ENCODE measurements at regions not wholly inside any gene's neighbourhood (a gene's known extent, or its start where the extent isn't known, plus 50 kb on each side); places are given as distances from the start of the nearest gene placed in this dataset.
A peak's percentile ranks its signal among the peaks of the same experiment; 100 is the strongest.

DNA sequence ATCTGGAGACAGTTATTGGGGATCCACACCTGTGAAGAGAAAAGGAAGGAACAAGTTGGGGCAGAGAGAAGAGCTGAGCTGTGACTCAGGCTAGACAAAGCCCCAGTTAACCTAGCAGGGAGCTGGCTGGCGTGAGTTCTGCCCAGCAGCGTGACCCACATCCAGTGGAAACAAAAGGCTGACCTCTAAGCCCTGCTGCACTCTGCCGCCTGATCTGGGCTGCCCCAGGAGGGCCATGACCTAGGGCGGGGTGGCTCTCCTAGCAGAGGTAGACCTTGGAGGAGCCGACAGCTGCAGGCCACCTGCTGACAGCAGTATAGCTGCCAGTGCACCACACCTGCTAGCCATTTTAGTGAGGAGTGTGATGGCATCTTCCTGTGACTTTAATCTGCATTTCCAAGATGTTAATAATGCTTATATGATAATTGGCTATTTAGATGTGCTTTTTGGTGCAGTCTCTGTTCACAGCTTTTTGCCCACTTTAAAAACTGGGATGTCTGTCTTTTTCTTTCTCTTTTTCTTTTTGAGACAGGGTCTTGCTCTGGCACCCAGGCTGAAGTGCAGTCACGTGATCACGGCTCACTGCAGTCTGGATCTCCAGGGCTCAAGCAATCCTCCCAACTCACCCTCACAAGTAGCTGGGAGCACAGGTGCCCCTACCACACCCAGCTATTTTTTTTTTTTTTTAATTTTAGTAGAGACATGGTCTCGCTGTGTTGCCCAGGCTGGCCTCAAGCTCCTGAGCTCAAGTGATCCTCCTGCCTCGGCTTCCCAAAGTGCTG lies 78.1 kb downstream of the LSM3 start:
- DNase-seq (ENCODE audit: extremely low spot score, unreplicated experiment), result no peak
- Mint-ChIP-seq H3K4me1 (ENCODE audit: unreplicated experiment) (peaks cover 9% of the 10 kb centered on the region), H3K36me3 (no peaks in the 10 kb centered on the region), H3K9me3 (no peaks in the 10 kb centered on the region), H3K4me3 (no peak overlapping the region), H3K27me3 (no peaks in the 10 kb centered on the region), H3K27ac (no peak overlapping the region)
- TF ChIP-seq, protein P1, sequence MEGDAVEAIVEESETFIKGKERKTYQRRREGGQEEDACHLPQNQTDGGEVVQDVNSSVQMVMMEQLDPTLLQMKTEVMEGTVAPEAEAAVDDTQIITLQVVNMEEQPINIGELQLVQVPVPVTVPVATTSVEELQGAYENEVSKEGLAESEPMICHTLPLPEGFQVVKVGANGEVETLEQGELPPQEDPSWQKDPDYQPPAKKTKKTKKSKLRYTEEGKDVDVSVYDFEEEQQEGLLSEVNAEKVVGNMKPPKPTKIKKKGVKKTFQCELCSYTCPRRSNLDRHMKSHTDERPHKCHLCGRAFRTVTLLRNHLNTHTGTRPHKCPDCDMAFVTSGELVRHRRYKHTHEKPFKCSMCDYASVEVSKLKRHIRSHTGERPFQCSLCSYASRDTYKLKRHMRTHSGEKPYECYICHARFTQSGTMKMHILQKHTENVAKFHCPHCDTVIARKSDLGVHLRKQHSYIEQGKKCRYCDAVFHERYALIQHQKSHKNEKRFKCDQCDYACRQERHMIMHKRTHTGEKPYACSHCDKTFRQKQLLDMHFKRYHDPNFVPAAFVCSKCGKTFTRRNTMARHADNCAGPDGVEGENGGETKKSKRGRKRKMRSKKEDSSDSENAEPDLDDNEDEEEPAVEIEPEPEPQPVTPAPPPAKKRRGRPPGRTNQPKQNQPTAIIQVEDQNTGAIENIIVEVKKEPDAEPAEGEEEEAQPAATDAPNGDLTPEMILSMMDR (conservative IDR thresholded peaks at IDR 0.05), result no peak

DNA sequence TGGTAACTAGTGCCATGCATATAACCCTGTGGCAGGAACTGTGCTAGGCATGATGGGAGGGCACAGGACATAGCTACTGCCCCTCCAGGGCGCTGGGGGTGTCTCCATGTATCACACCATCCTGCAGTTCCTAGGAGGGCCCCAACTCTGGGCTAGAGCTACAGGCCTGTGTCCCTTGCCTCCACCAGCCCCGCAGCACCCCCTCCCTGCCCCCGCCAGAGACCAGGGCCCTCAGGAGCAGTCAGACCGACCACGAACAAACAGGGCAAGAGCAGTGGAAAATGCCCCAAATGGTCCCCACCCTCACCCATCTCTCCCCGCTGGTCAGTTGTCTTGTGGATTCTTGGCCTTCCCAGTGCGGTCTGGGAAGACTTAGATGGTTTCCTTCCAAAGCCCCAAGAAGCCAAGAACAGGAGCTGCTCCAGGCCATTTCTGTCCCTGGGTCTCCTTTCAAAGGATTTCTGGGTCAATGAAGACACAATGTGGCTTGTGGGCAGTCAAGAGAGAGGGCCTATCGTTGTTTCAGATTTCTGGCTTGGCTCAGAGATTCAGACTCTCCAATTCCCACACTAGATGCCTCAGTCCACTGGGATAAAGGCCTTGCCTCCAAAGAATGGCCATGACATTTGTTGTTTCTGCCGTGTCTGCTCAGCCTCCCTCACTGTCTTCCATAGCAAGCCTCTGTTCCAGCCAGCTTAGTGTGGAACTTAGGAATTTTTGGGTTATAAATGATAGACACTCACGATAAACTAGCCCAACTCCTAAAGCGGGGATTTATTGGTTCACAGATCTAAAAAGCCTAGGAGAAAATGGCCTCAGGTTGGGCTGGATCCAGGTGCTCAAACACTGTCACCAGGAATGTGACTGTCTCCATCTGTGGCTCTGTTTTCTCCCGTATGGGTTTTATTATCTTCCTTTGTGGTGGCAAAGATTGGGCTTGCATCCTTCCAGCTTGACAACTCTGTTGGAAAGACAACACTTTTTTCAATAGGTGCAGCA lies 80.6 kb downstream of the LSM3 start:
- H3K4me1 Mint-ChIP-seq (ENCODE audit: unreplicated experiment), result peaks cover 9% of the 10 kb centered on the region
- TF ChIP-seq, protein P1 (conservative IDR thresholded peaks at IDR 0.05), result no peak
- H3K9me3 Mint-ChIP-seq, result no peaks in the 10 kb centered on the region
- H3K27ac Mint-ChIP-seq, result no peak overlapping the region
- DNase-seq (ENCODE audit: extremely low spot score, unreplicated experiment), result no peak
- no peak overlapping the region for H3K4me3 Mint-ChIP-seq
- H3K36me3 Mint-ChIP-seq, result no peaks in the 10 kb centered on the region
- no peaks in the 10 kb centered on the region for H3K27me3 Mint-ChIP-seq

DNA sequence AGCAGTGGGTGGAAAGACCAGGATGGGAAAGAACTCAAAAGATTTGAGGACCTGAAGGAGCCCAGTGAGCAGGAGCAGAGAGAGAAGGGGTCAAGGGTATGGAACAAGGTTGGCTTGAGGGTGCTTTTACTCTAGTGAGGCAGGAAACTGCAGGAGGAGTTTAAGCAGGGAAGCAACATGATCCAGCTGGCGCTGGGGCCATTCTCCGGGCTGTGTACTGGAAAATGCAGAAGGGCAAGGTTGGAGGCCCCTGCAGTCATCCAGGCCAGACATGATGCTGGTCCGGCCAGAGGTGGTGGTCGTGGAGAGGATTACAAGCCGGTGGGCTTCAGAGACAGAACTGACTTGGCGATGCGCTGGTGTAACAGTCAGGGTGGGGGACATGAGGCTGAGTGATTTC lies 81.8 kb downstream of the LSM3 start:
- peaks cover 9% of the 10 kb centered on the region for H3K4me1 Mint-ChIP-seq (ENCODE audit: unreplicated experiment)

DNA sequence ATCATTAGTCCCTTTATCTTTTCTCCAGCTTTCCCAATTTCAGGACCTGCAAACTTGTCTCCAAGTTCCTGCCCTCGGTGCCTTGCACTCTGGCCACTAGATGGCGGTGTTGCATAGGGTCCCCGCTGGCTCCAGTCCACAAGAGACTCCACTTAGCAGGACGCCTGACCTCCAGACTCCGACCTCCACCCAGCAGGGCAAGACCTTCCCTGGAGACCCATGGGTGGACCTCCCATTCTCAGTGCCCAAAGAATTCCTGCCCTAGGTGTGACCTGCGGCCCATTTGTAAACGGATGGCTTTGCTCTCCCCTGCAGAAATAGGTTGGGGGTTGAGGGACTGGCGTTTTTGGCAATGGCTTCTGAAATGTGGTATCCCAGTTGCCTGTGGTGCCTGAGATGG lies 82.6 kb downstream of the LSM3 start:
- Mint-ChIP-seq H3K4me1 (ENCODE audit: unreplicated experiment) (peaks cover 9% of the 10 kb centered on the region), H3K36me3 (no peaks in the 10 kb centered on the region), H3K9me3 (no peaks in the 10 kb centered on the region), H3K27ac (no peak overlapping the region), H3K27me3 (no peaks in the 10 kb centered on the region), H3K4me3 (no peak overlapping the region)
- TF ChIP-seq, protein P1 (conservative IDR thresholded peaks at IDR 0.05), result peak; percentile 98
- peak; percentile 87 for DNase-seq (ENCODE audit: extremely low spot score, unreplicated experiment)

More for the DNA sequence above, 81.8 kb downstream of the LSM3 start:
- H3K4me3 Mint-ChIP-seq, result no peak overlapping the region
- no peaks in the 10 kb centered on the region for H3K27me3 Mint-ChIP-seq
- DNase-seq (ENCODE audit: extremely low spot score, unreplicated experiment), result no peak
- H3K9me3 Mint-ChIP-seq, result no peaks in the 10 kb centered on the region
- TF ChIP-seq, protein P1 (conservative IDR thresholded peaks at IDR 0.05), result no peak
- H3K36me3 Mint-ChIP-seq, result no peaks in the 10 kb centered on the region
- no peak overlapping the region for H3K27ac Mint-ChIP-seq

DNA sequence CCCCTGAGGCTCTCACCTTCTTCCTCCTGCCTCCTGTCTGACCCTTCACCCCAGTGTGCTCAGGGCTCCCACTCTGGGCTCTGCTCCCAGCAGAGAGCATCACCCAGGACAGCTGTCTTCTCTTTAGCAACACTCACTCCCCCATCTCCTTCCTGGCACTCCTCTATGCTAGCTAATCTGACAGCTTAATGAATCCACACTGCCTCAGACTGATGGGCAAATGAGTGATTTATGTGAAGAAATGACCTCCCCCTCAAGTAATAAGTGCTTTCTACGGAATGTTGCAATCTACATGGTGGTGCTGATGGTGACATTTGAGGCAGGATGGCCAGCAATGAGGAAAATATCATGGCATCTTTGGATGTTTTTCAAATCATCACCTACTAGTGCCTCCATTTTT lies 83.6 kb downstream of the LSM3 start:
- H3K9me3 Mint-ChIP-seq, result no peaks in the 10 kb centered on the region
- no peak overlapping the region for H3K4me3 Mint-ChIP-seq
- peaks cover 15% of the 10 kb centered on the region for H3K4me1 Mint-ChIP-seq (ENCODE audit: unreplicated experiment)
- no peaks in the 10 kb centered on the region for H3K36me3 Mint-ChIP-seq
- H3K27me3 Mint-ChIP-seq, result no peaks in the 10 kb centered on the region
- no peak for DNase-seq (ENCODE audit: extremely low spot score, unreplicated experiment)
- TF ChIP-seq, protein P1 (conservative IDR thresholded peaks at IDR 0.05), result no peak
- no peak overlapping the region for H3K27ac Mint-ChIP-seq

Data from type B pancreatic cell (in vitro differentiated cells).